GM06990 (cell line): ENCODE measurements at regions not wholly inside any gene's neighbourhood (a gene's known extent, or its start where the extent isn't known, plus 50 kb on each side); places are given as distances from the start of the nearest gene placed in this dataset.

Source experiments
- DNase-seq: peaks from one replicate; pipeline ENCODE4 v3.0.0-alpha.2; 2011; ENCODE audit not compliant: insufficient read length; ENCODE audit errors: extremely low read depth
- H3K27me3 ChIP-seq: replicated peaks from 2 replicates; pipeline ENCODE4 v1.6.0; 2011; ENCODE audit warnings: low read length; ENCODE audit not compliant: control insufficient read depth, insufficient read depth
- H3K36me3 ChIP-seq: 2 replicates; pipeline ENCODE4 v1.5.1; 2011; ENCODE audit warnings: low read length; ENCODE audit not compliant: control insufficient read depth, insufficient read depth
- H3K4me3 ChIP-seq: replicated peaks from 2 replicates; pipeline ENCODE4 v1.5.1; 2011; ENCODE audit warnings: low read depth, mild to moderate bottlenecking, control low read depth, low read length
- CTCF ChIP-seq: IDR thresholded peaks from 2 replicates; pipeline ENCODE4 v1.5.1; 2011; ENCODE audit warnings: low read length, control low read depth, mild to moderate bottlenecking, inconsistent platforms; ENCODE audit not compliant: insufficient read depth, poor library complexity, severe bottlenecking

DNA sequence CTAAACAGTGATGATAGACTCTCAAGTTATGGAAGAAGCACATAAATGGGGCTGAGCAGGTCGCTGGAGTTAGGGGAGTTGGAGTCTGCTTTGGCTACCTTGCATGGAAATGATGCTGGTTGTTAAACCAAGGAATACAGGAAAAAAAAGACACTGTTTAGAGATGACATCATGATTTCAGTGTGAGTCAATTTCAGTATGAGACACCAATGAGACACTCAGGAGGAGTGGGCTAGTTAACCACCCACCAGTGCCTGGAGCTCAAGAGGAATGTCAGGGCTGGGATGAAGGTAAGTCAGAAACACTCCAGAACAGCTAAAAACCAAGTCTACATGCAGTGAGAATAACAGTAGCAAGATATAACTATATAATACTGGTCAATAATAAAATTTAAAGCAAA is 303.6 kb downstream of the SOX11 start:
- H3K4me3 ChIP-seq: no peak overlapping the region
- TF ChIP-seq CTCF: no peak
- no peak for DNase-seq
- H3K36me3 ChIP-seq: no peaks in the 10 kb centered on the region
- no peaks in the 10 kb centered on the region for H3K27me3 ChIP-seq

GRCh38 chr2:6008186-6008585 is 316.0 kb downstream of the SOX11 start:
- no peak for DNase-seq

GRCh38 chr2:6008726-6009125 is 316.5 kb downstream of the SOX11 start:
- H3K27me3 ChIP-seq: no peaks in the 10 kb centered on the region
- no peak for DNase-seq
- H3K4me3 ChIP-seq: no peak overlapping the region
- no peak for TF ChIP-seq CTCF
- H3K36me3 ChIP-seq: no peaks in the 10 kb centered on the region

More at GRCh38 chr2:6008186-6008585, 316.0 kb downstream of the SOX11 start:
- Histone ChIP-seq H3K4me3 (no peak overlapping the region), H3K27me3 (no peaks in the 10 kb centered on the region), H3K36me3 (no peaks in the 10 kb centered on the region)
- no peak for TF ChIP-seq CTCF

- no peak for DNase-seq
- TF ChIP-seq CTCF: no peak
- Histone ChIP-seq H3K4me3 (no peak overlapping the region), H3K36me3 (no peaks in the 10 kb centered on the region), H3K27me3 (no peaks in the 10 kb centered on the region)
These were observed 318.0 kb downstream of the SOX11 start for GRCh38 chr2:6010163-6010562.

DNA sequence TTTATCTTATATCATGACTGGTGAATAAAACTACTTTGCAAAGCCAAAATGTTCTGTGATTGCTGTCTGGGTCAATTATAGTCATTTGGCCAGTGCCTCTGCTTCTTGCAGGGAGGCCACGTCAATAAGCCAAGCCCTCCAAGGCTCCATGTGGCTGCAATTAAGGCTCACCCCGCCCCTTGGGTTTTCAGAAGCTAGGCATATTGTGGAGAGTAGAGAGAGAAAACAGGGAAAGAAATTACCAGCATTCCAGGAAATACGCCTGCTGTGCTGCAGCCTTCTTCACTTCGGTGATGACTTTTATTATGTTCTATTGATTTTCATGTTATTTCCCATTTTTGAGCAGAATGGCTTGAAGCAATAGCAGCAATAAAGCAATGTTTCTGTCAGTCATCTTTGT is 319.7 kb downstream of the SOX11 start:
- DNase-seq: no peak
- Histone ChIP-seq H3K4me3 (no peak overlapping the region), H3K27me3 (no peaks in the 10 kb centered on the region), H3K36me3 (no peaks in the 10 kb centered on the region)
- TF ChIP-seq CTCF: no peak

DNA sequence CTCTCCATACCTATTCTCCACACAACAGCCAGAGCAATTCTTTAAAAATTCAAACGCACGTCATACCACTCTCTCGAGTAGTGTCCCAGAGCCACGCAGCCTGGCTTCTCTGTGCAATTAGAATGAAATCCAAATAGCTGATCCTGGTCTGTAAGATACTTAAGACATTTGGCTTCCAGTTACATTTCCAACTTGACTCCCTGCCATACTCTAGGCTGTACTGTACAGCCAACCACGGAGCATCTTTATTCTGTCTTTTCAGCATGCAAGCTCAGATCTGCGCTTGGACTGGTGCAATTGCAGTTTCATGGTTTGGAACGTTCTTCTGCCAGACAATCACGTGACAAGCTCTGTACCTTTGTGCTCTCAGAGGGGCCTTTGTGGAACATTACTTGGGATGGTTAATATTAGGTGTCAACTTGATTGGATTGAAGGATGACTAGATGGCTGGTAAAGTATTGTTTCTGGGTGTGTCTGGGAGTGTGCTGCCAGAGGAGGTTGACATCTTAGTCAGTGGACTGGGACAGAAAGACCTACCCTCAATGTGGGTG is 325.6 kb downstream of the SOX11 start:
- no peak for TF ChIP-seq CTCF

More for the DNA sequence above, 325.6 kb downstream of the SOX11 start:
- Histone ChIP-seq H3K27me3 (no peaks in the 10 kb centered on the region), H3K4me3 (no peak overlapping the region), H3K36me3 (no peaks in the 10 kb centered on the region)
- no peak for DNase-seq
